ENCODE measurements at regions not wholly inside any gene's neighbourhood (a gene's known extent, or its start where the extent isn't known, plus 50 kb on each side); places are given as distances from the start of the nearest gene placed in this dataset.
"Not testable (repeated sequence)": the region's sequence is repeated elsewhere in the genome, so short reads cannot be mapped to it uniquely, and the experiment has no call there.

- no peak for DNase-seq (ENCODE audit: low spot score)
Measured at GRCh38 chr18:78457731-78458130, 521.9 kb upstream of the SALL3 start.

- no peak for DNase-seq (ENCODE audit: low spot score)
Measured at GRCh38 chr18:78458356-78458755, 521.3 kb upstream of the SALL3 start.

- no peak for DNase-seq (ENCODE audit: low spot score)
Measured at GRCh38 chr18:78459668-78460067, 520.0 kb upstream of the SALL3 start.

- no peak for DNase-seq (ENCODE audit: low spot score)
Measured at GRCh38 chr18:78460558-78460957, 519.1 kb upstream of the SALL3 start.

GRCh38 chr18:78473563-78473962 lies 506.1 kb upstream of the SALL3 start:
- DNase-seq (ENCODE audit: low spot score) = no peak

- DNase-seq (ENCODE audit: low spot score) = no peak
Measured at GRCh38 chr18:78477840-78478239, 501.8 kb upstream of the SALL3 start.

- DNase-seq (ENCODE audit: low spot score) = no peak
Measured at GRCh38 chr18:78479443-78479842, 500.2 kb upstream of the SALL3 start.

GRCh38 chr18:78480262-78481054 lies 499.2 kb upstream of the SALL3 start:
- no peak for DNase-seq (ENCODE audit: low spot score)

- no peak for DNase-seq (ENCODE audit: low spot score)
Measured at GRCh38 chr18:78482378-78482777, 497.2 kb upstream of the SALL3 start.

- DNase-seq (ENCODE audit: low spot score) = no peak
Measured at GRCh38 chr18:78487649-78488048, 492.0 kb upstream of the SALL3 start.

- no peak for DNase-seq (ENCODE audit: low spot score)
Measured at GRCh38 chr18:78492064-78492812, 487.4 kb upstream of the SALL3 start.

- DNase-seq (ENCODE audit: low spot score) = no peak
Measured at GRCh38 chr18:78492813-78493371, 486.7 kb upstream of the SALL3 start.

GRCh38 chr18:78493490-78493889 lies 486.1 kb upstream of the SALL3 start:
- not testable (repeated sequence) for DNase-seq (ENCODE audit: low spot score)

- no peak for DNase-seq (ENCODE audit: low spot score)
Measured at GRCh38 chr18:78494204-78495085, 485.2 kb upstream of the SALL3 start.

- DNase-seq (ENCODE audit: low spot score) = no peak
Measured at GRCh38 chr18:78495550-78495949, 484.1 kb upstream of the SALL3 start.

GRCh38 chr18:78496079-78496478 lies 483.5 kb upstream of the SALL3 start:
- DNase-seq (ENCODE audit: low spot score) = no peak

GRCh38 chr18:78497641-78498040 lies 482.0 kb upstream of the SALL3 start:
- no peak for DNase-seq (ENCODE audit: low spot score)

GRCh38 chr18:78499586-78499985 lies 480.0 kb upstream of the SALL3 start:
- no peak for DNase-seq (ENCODE audit: low spot score)

- DNase-seq (ENCODE audit: low spot score) = no peak
Measured at GRCh38 chr18:78501251-78501650, 478.4 kb upstream of the SALL3 start.

GRCh38 chr18:78503129-78503528 lies 476.5 kb upstream of the SALL3 start:
- no peak for DNase-seq (ENCODE audit: low spot score)

- DNase-seq (ENCODE audit: low spot score) = no peak
Measured at GRCh38 chr18:78505851-78506461, 473.7 kb upstream of the SALL3 start.

- DNase-seq (ENCODE audit: low spot score) = no peak
Measured at GRCh38 chr18:78507217-78507616, 472.4 kb upstream of the SALL3 start.

All from activated CD4-positive, alpha-beta T cell treated with anti-CD3 and anti-CD28 coated beads, Interleukin-2, Interleukin-4, amounts not matched to agents 100 ng/mL and 50 ng/mL, durations not matched to agents 16 hours and 8 hours (primary cell).